Right forelimb (tissue), 1 donor: ENCODE measurements at regions not wholly inside any gene's neighbourhood (a gene's known extent, or its start where the extent isn't known, plus 50 kb on each side); places are given as distances from the start of the nearest gene placed in this dataset.

Experiments
- DNase-seq: peaks from one replicate; pipeline ENCODE4 v3.0.0-alpha.2; 2018

DNA sequence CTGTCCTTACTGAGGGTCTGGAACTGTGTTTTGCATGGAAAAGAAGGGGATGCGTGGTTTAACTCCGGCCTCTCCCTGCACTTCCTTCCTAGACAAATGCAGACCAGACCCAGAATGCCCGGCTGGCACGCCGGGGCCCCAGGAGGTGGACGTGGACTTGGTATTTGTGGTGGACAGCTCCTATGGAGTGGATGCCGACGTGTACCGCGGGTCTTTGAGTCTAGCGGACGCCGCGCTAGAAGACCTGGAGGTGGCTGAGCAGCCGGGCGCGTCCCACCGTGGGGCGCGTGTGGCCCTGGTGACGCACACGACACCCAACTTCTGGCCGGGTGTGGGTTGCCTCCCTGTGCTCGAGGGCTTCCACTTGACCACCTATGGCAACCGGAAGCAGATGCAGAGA is 81.8 kb upstream of the COL6A5 start:
- DNase-seq: no peak

GRCh38 chr3:130266817-130267216 is 78.7 kb upstream of the COL6A5 start:
- no peak for DNase-seq

DNA sequence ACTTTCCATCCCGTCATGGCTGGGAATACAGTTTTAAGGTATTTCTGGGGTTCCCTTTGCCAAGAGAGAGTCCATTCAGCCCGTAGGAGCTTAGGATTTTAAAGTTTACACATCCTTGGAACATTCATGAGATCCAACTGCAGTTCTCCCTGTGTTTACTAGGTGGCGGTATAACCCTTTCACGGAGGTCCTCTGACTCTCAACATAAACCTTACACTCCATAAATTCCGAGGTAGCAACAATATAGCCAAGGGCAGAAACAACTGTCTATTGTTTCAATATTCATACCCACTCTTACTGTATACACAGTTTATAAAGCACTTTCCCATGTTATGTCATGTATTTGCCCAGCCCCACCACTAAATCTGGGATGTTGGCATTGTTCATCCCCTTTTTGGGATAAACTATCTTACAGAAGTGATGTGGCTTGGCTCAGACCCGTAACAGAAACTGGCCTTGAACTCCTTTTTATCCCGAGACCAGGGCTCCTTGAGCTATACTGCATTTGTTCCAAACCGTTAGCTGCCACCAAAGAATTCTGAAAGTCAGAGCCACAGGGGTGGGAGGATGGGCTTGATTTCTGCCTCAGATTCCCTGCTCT is 69.2 kb upstream of the COL6A5 start:
- DNase-seq: no peak

- no peak for DNase-seq
These were observed 56.8 kb upstream of the COL6A5 start for GRCh38 chr3:130288670-130289069.

DNA sequence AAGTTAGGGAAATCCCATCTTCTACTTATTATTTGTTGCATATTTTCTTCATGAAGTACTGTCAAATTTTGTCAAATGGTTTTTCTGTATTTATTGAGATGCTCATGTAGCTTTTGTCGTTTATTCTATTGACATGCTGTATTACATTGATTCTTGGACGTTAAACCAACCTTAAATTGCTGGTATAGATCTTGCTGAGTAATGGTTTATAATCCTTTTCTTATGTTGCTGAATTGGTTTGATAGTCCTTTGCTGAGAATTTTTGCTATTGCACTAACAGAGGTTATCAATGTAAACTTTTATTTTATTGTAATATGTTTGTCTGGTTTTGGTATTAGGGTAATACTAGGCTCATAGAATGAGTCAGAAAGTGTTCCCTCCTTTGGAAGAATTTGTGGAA is 54.3 kb upstream of the COL6A5 start:
- no peak for DNase-seq

DNA sequence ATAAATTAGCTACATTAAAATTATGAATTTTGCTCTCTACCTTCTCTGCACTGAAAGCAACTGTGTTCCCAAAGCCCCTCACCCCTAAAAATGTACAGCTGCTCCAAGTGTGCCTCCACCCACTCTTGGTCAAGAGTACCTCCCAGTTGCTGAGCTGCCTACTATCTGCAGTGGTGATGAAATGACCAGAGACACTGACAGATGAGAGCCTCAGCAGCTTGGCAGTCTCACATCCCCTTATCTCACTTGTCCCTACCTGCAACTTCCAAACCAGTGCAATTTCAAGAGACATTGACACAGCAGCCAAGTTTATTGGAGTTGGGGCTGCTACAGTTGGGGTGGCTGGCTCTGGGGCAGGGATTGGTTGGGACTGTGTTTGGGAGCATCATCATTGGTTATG is 52.2 kb upstream of the COL6A5 start:
- no peak for DNase-seq
